ENCODE measurements at regions not wholly inside any gene's neighbourhood (a gene's known extent, or its start where the extent isn't known, plus 50 kb on each side); places are given as distances from the start of the nearest gene placed in this dataset.
A peak's percentile ranks its signal among the peaks of the same experiment; 100 is the strongest.

DNA sequence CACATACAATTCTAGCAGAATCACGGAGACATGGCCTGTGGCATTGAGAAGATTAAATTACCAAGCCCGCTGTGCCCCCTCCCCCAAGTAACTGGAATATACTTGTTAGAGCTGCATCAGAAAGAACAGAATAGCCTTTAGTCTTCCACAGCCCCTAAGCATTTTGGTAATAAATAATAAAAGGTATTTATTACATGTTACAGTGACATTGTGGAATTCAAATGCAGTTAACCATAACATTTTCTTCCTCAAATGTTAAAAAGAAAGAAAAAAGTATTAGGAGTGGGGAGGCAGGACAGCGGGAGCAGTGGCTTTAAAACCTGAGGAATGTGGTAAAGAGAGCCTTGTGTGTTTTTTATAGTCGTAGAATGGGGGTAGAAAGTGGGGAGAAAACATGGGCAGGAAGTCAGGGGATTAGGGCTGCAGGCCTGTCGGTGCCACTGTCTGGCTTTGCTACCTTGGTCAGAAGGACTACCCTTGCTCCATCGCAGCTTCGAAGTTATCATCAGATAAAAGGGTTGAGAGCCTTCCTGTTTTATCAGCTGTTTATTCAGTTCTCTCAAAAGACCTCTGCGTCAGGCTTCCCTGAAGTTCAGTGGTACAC is 255.9 kb downstream of the MSRB3 start:
- ChIA-PET POLR2A (no interaction called here), CTCF (interaction anchor here (0.7 to 1.5 kb wide), 3 partner anchors 22 to 341 kb away, joined by 3 read pairs; no protein-coding TSS in a partner anchor)
- no peak for FAIRE-seq
- WGBS (ENCODE audit: missing lambda C conversion rate) = 83% methylated on average over 8 of the region's 8 CpGs
- no peak overlapping the region; a peak in 1 of 6 replicates for H3K27ac ChIP-seq
- peaks cover 14% of the 10 kb centered on the region for H3K9me3 ChIP-seq
- no peak for DNase-seq (ENCODE audit: low read depth in 1 of 2, low spot score in 1 of 2)
- ATAC-seq = no peak
- H3K4me1 ChIP-seq = peaks cover 21% of the 10 kb centered on the region
- H3K4me2 ChIP-seq = no peak overlapping the region
- TF ChIP-seq HEYL (CRISPR knock-in tag; IDR thresholded peaks at IDR 0.05) (no peak), SREBF2 (IDR thresholded peaks at IDR 0.05) (no peak), FOSL2 (IDR thresholded peaks at IDR 0.05) (no peak), FOSL2 (CRISPR knock-in tag; IDR thresholded peaks at IDR 0.05) (no peak), ZSCAN20 (CRISPR knock-in tag; IDR thresholded peaks at IDR 0.05) (no peak), RFX5 (IDR thresholded peaks at IDR 0.05) (no peak), CBX2 (IDR thresholded peaks at IDR 0.05; ENCODE audit: borderline replicate concordance, low read depth) (no peak), HOXB13 (CRISPR knock-in tag; IDR thresholded peaks at IDR 0.05; ENCODE audit: low read depth) (no peak), NR3C1 (IDR thresholded peaks at IDR 0.05) (no peak), NFE2L2 (conservative IDR thresholded peaks at IDR 0.05; ENCODE audit: low read length) (no peak)
- TF ChIP-seq, protein P1, sequence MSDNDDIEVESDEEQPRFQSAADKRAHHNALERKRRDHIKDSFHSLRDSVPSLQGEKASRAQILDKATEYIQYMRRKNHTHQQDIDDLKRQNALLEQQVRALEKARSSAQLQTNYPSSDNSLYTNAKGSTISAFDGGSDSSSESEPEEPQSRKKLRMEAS (IDR thresholded peaks at IDR 0.05) = no peak
- TF ChIP-seq, protein P2, sequence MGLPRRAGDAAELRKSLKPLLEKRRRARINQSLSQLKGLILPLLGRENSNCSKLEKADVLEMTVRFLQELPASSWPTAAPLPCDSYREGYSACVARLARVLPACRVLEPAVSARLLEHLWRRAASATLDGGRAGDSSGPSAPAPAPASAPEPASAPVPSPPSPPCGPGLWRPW (IDR thresholded peaks at IDR 0.05) = no peak
- no peak overlapping the region for H3K4me3 ChIP-seq

DNA sequence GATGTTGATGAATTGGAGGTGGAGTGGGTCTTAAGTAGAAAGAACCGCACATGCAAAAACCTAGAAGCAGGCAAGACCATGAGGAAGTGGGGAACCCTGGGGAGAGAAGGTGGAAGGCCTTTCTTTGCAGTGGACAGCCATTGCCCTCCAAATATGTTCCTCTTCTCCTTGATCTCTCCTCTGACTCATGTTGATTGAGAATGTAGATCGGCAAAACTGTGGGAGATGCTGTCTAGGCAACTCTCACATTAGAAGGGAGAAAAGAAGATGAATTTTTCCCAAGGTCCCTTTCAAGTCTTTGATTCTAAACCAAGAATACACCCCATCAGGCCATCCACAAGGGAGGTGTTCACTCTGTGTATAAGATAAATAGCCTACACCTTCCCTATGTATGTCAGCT is 257.5 kb downstream of the MSRB3 start:
- POLR2A ChIA-PET = no interaction called here
- TF ChIP-seq TP53 (CRISPR knock-in tag; IDR thresholded peaks at IDR 0.05) (no peak), FOSL2 (IDR thresholded peaks at IDR 0.05) (no peak), FOSL2 (CRISPR knock-in tag; IDR thresholded peaks at IDR 0.05) (no peak), TFCP2L1 (CRISPR knock-in tag; IDR thresholded peaks at IDR 0.05) (no peak), MAFK (IDR thresholded peaks at IDR 0.05; ENCODE audit: partially characterized antibody) (no peak), KDM1A (IDR thresholded peaks at IDR 0.05; ENCODE audit: low read depth) (no peak), FOSB (CRISPR knock-in tag; IDR thresholded peaks at IDR 0.05) (no peak), NR3C1 (IDR thresholded peaks at IDR 0.05) (no peak), RAD21 (conservative IDR thresholded peaks at IDR 0.05 in 1 of 2, IDR thresholded peaks at IDR 0.05 in 1 of 2) (no peak), HOXB13 (CRISPR knock-in tag; IDR thresholded peaks at IDR 0.05; ENCODE audit: low read depth) (no peak), EHF (CRISPR knock-in tag; IDR thresholded peaks at IDR 0.05) (no peak), ESRRA (IDR thresholded peaks at IDR 0.05; ENCODE audit: borderline replicate concordance, low read length) (no peak), MYC (IDR thresholded peaks at IDR 0.05; ENCODE audit: borderline replicate concordance, low read length) (no peak), JUNB (IDR thresholded peaks at IDR 0.05) (no peak), ZC3H11A (IDR thresholded peaks at IDR 0.05) (no peak), MAZ (IDR thresholded peaks at IDR 0.05; ENCODE audit: borderline replicate concordance, low read depth, low read length) (no peak)
- TF ChIP-seq, protein P3, sequence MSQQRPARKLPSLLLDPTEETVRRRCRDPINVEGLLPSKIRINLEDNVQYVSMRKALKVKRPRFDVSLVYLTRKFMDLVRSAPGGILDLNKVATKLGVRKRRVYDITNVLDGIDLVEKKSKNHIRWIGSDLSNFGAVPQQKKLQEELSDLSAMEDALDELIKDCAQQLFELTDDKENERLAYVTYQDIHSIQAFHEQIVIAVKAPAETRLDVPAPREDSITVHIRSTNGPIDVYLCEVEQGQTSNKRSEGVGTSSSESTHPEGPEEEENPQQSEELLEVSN (IDR thresholded peaks at IDR 0.05; ENCODE audit: borderline replicate concordance, low read depth) = no peak
- TF ChIP-seq, protein P4, sequence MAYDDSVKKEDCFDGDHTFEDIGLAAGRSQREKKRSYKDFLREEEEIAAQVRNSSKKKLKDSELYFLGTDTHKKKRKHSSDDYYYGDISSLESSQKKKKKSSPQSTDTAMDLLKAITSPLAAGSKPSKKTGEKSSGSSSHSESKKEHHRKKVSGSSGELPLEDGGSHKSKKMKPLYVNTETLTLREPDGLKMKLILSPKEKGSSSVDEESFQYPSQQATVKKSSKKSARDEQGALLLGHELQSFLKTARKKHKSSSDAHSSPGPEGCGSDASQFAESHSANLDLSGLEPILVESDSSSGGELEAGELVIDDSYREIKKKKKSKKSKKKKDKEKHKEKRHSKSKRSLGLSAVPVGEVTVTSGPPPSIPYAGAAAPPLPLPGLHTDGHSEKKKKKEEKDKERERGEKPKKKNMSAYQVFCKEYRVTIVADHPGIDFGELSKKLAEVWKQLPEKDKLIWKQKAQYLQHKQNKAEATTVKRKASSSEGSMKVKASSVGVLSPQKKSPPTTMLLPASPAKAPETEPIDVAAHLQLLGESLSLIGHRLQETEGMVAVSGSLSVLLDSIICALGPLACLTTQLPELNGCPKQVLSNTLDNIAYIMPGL (CRISPR knock-in tag; IDR thresholded peaks at IDR 0.05; ENCODE audit: borderline replicate concordance) = no peak
- TF ChIP-seq, protein P5, sequence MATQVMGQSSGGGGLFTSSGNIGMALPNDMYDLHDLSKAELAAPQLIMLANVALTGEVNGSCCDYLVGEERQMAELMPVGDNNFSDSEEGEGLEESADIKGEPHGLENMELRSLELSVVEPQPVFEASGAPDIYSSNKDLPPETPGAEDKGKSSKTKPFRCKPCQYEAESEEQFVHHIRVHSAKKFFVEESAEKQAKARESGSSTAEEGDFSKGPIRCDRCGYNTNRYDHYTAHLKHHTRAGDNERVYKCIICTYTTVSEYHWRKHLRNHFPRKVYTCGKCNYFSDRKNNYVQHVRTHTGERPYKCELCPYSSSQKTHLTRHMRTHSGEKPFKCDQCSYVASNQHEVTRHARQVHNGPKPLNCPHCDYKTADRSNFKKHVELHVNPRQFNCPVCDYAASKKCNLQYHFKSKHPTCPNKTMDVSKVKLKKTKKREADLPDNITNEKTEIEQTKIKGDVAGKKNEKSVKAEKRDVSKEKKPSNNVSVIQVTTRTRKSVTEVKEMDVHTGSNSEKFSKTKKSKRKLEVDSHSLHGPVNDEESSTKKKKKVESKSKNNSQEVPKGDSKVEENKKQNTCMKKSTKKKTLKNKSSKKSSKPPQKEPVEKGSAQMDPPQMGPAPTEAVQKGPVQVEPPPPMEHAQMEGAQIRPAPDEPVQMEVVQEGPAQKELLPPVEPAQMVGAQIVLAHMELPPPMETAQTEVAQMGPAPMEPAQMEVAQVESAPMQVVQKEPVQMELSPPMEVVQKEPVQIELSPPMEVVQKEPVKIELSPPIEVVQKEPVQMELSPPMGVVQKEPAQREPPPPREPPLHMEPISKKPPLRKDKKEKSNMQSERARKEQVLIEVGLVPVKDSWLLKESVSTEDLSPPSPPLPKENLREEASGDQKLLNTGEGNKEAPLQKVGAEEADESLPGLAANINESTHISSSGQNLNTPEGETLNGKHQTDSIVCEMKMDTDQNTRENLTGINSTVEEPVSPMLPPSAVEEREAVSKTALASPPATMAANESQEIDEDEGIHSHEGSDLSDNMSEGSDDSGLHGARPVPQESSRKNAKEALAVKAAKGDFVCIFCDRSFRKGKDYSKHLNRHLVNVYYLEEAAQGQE (IDR thresholded peaks at IDR 0.05) = no peak
- TF ChIP-seq, protein P6, sequence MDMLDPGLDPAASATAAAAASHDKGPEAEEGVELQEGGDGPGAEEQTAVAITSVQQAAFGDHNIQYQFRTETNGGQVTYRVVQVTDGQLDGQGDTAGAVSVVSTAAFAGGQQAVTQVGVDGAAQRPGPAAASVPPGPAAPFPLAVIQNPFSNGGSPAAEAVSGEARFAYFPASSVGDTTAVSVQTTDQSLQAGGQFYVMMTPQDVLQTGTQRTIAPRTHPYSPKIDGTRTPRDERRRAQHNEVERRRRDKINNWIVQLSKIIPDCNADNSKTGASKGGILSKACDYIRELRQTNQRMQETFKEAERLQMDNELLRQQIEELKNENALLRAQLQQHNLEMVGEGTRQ (IDR thresholded peaks at IDR 0.05) = no peak
- TF ChIP-seq, protein P7, sequence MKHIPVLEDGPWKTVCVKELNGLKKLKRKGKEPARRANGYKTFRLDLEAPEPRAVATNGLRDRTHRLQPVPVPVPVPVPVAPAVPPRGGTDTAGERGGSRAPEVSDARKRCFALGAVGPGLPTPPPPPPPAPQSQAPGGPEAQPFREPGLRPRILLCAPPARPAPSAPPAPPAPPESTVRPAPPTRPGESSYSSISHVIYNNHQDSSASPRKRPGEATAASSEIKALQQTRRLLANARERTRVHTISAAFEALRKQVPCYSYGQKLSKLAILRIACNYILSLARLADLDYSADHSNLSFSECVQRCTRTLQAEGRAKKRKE (CRISPR knock-in tag; IDR thresholded peaks at IDR 0.05; ENCODE audit: low read depth) = no peak
- H3K4me1 ChIP-seq = peaks cover 21% of the 10 kb centered on the region

More for the DNA sequence above, 257.5 kb downstream of the MSRB3 start:
- ATAC-seq (no peak), FAIRE-seq (no peak), DNase-seq (ENCODE audit: low read depth in 1 of 2, low spot score in 1 of 2) (no peak)
- Histone ChIP-seq H3K4me2 (peak overlapping the region; percentile 37), H3K27ac (peak overlapping the region; percentile 53 to 71), H3K9me3 (peaks cover 29% of the 10 kb centered on the region), H3K4me3 (no peak overlapping the region)
- CTCF ChIA-PET = interaction anchor here (1.1 to 1.9 kb wide), 5 partner anchors 10 to 572 kb away, joined by 3 to 6 read pairs (median 4); no protein-coding TSS in a partner anchor
- 85% methylated on average over 2 of the region's 2 CpGs for WGBS (ENCODE audit: missing lambda C conversion rate)

All from A549 (cell line).